HEK293 (cell line): ENCODE measurements at regions not wholly inside any gene's neighbourhood (a gene's known extent, or its start where the extent isn't known, plus 50 kb on each side); places are given as distances from the start of the nearest gene placed in this dataset.

Source experiments
- ZNF175 ChIP-seq: fragments of 450-650 bp; formaldehyde crosslinking; IDR thresholded peaks from 2 replicates; pipeline ENCODE4 v1.5.1; 2016; ENCODE audit warnings: missing biosample characterization, missing genetic modification characterization
- ZNF202 ChIP-seq: fragments of 450-650 bp; formaldehyde crosslinking; IDR thresholded peaks from 2 replicates; pipeline ENCODE4 v1.5.1; 2016; ENCODE audit warnings: missing biosample characterization, missing genetic modification characterization, borderline replicate concordance
- ZNF214 ChIP-seq: fragments of 450-650 bp; formaldehyde crosslinking; IDR thresholded peaks from 2 replicates; pipeline ENCODE4 v1.5.1; 2017; ENCODE audit warnings: missing biosample characterization, mild to moderate bottlenecking, missing genetic modification characterization, borderline replicate concordance
- ZNF561 ChIP-seq: fragments of 450-650 bp; IDR thresholded peaks from 2 replicates; pipeline ENCODE4 v1.5.1; 2018; ENCODE audit warnings: missing biosample characterization, missing genetic modification characterization, borderline replicate concordance
- TF ChIP-seq, protein P1 (sequence below): fragments of 450-650 bp; formaldehyde crosslinking; IDR thresholded peaks from 2 replicates; pipeline ENCODE4 v1.5.1; 2016; ENCODE audit warnings: missing biosample characterization, missing genetic modification characterization

- TF ChIP-seq ZNF214 (no peak), ZNF202 (tag by site-specific recombination) (no peak), ZNF561 (no peak), ZNF175 (tag by site-specific recombination) (no peak)
- TF ChIP-seq, protein P1, sequence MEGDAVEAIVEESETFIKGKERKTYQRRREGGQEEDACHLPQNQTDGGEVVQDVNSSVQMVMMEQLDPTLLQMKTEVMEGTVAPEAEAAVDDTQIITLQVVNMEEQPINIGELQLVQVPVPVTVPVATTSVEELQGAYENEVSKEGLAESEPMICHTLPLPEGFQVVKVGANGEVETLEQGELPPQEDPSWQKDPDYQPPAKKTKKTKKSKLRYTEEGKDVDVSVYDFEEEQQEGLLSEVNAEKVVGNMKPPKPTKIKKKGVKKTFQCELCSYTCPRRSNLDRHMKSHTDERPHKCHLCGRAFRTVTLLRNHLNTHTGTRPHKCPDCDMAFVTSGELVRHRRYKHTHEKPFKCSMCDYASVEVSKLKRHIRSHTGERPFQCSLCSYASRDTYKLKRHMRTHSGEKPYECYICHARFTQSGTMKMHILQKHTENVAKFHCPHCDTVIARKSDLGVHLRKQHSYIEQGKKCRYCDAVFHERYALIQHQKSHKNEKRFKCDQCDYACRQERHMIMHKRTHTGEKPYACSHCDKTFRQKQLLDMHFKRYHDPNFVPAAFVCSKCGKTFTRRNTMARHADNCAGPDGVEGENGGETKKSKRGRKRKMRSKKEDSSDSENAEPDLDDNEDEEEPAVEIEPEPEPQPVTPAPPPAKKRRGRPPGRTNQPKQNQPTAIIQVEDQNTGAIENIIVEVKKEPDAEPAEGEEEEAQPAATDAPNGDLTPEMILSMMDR (tag by site-specific recombination), result no peak
Measured at GRCh38 chr6:140988780-140989179, 1143.9 kb upstream of the GJE1 start.
